Natural killer cell (primary cell): ENCODE measurements at regions not wholly inside any gene's neighbourhood (a gene's known extent, or its start where the extent isn't known, plus 50 kb on each side); places are given as distances from the start of the nearest gene placed in this dataset.

ENCODE experiments used
- ATAC-seq, 3 donors: fragments of 150-1000 bp in 2 of 3; fragments of 200-7000 bp in 1 of 3; cut with Tn5 transposase; 1 replicate in 1 of 3; 2 replicates in 2 of 3; pipeline ENCODE4 v1.10.0; 2021; ENCODE audit warnings: mild to moderate bottlenecking in 2 of 3, moderate library complexity in 2 of 3
- DNase-seq, 2 donors: peaks; one replicate each; pipeline versions ENCODE4 v3.0.0 to v3.0.0-alpha.2; 2013 to 2021; ENCODE audit warnings: mixed read lengths in 1 of 2
- H3K27ac ChIP-seq: one replicate; pipeline ENCODE4 v1.5.1; 2013; ENCODE audit warnings: mild to moderate bottlenecking, low read length
- H3K27me3 ChIP-seq: one replicate; pipeline ENCODE4 v1.6.1; 2013; ENCODE audit warnings: low read length; ENCODE audit not compliant: control insufficient read depth, insufficient read depth
- H3K36me3 ChIP-seq: one replicate; pipeline ENCODE4 v1.6.1; 2013; ENCODE audit warnings: low read length; ENCODE audit not compliant: control insufficient read depth, insufficient read depth
- H3K4me1 ChIP-seq: one replicate; pipeline ENCODE4 v1.6.1; 2013; ENCODE audit warnings: low read length; ENCODE audit not compliant: control insufficient read depth, insufficient read depth
- H3K4me3 ChIP-seq: one replicate; pipeline ENCODE4 v1.5.1; 2013; ENCODE audit warnings: low read length
- H3K9me3 ChIP-seq: one replicate; pipeline ENCODE4 v1.6.1; 2013; ENCODE audit warnings: low read length; ENCODE audit not compliant: control insufficient read depth, insufficient read depth
- H3K27ac Mint-ChIP-seq, 2 donors: one replicate each; pipeline ENCODE4 v1.8.0; 2022; ENCODE audit warnings: mild to moderate bottlenecking in 2 of 2, mixed read lengths in 2 of 2, moderate library complexity in 1 of 2
- H3K27me3 Mint-ChIP-seq, 2 donors: one replicate each; pipeline ENCODE4 v1.8.0; 2022; ENCODE audit warnings: low read depth in 2 of 2, mixed read lengths in 2 of 2
- H3K36me3 Mint-ChIP-seq: one replicate; pipeline ENCODE4 v1.8.0; 2022; ENCODE audit warnings: mixed read lengths
- H3K4me1 Mint-ChIP-seq, 2 donors: one replicate each; pipeline ENCODE4 v1.8.0; 2022; ENCODE audit warnings: mixed read lengths in 2 of 2
- H3K4me3 Mint-ChIP-seq: one replicate; pipeline ENCODE4 v1.8.0; 2022; ENCODE audit warnings: mild to moderate bottlenecking, moderate library complexity, mixed read lengths
- H3K9me3 Mint-ChIP-seq, 2 donors: one replicate each; pipeline ENCODE4 v1.8.0; 2022; ENCODE audit warnings: mixed read lengths in 2 of 2
- WGBS: methylation state at CpG from one replicate; pipeline ENCODE4 v1.1.7; 2013; ENCODE audit warnings: missing lambda C conversion rate; ENCODE audit not compliant: insufficient coverage; 5-methylcytosine and 5-hydroxymethylcytosine counted together
- intact Hi-C: fragments of 100-400 bp; cut with micrococcal nuclease; formaldehyde crosslinking; loops from one replicate; pipeline ENCODE4 v1.14.2; 2022
- TF ChIP-seq, protein P1 (sequence below): fragments of 200-600 bp; IDR thresholded peaks from one replicate; pipeline ENCODE4 v1.8.0; 2022; ENCODE audit warnings: antibody characterized with exemption

DNA sequence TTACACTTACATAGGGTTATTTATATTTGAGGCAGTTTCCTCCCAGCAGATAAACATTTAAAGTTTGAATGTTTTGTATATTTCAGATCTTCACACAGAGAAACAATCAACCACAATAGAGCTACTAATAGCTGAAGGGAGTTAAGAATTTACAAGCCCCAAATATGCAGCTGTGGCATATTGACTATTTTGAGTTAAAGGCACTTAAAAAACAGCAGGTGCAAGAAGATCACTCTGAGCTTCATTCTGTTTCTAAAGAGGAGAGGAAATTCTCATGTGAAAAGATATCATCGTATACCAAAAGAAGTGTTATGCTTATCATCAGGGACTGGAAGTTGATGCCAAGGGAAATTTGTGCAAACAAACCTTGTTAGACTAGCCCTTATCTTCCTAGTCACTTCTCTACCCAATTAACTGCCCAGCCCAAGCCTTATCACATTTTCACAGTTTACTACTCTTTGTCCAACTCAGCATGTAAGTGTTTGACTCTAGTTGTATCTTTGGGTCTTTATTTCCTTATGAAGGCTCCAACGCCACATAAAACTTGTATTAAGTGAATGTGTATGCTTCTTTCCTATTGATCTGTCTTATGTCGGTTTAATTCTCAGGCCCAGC, 66.3 kb upstream of the COG2 start:
- DNase-seq (no peak), ATAC-seq (no peak)
- Mint-ChIP-seq H3K4me1 (no peaks in the 10 kb centered on the region), H3K36me3 (no peaks in the 10 kb centered on the region), H3K9me3 (peaks cover 0 to 2% of the 10 kb centered on the region in 2 donors), H3K27me3 (peaks cover 0 to 16% of the 10 kb centered on the region in 2 donors), H3K4me3 (no peak overlapping the region), H3K27ac (no peak overlapping the region)
- Histone ChIP-seq H3K27ac (no peak overlapping the region), H3K36me3 (no peaks in the 10 kb centered on the region), H3K9me3 (no peaks in the 10 kb centered on the region), H3K4me3 (no peak overlapping the region), H3K27me3 (no peaks in the 10 kb centered on the region), H3K4me1 (no peaks in the 10 kb centered on the region)
- intact Hi-C loops = no loop called here
- 85% methylated on average over 2 of the region's 3 CpGs for WGBS
- TF ChIP-seq, protein P1, sequence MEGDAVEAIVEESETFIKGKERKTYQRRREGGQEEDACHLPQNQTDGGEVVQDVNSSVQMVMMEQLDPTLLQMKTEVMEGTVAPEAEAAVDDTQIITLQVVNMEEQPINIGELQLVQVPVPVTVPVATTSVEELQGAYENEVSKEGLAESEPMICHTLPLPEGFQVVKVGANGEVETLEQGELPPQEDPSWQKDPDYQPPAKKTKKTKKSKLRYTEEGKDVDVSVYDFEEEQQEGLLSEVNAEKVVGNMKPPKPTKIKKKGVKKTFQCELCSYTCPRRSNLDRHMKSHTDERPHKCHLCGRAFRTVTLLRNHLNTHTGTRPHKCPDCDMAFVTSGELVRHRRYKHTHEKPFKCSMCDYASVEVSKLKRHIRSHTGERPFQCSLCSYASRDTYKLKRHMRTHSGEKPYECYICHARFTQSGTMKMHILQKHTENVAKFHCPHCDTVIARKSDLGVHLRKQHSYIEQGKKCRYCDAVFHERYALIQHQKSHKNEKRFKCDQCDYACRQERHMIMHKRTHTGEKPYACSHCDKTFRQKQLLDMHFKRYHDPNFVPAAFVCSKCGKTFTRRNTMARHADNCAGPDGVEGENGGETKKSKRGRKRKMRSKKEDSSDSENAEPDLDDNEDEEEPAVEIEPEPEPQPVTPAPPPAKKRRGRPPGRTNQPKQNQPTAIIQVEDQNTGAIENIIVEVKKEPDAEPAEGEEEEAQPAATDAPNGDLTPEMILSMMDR = no peak

DNA sequence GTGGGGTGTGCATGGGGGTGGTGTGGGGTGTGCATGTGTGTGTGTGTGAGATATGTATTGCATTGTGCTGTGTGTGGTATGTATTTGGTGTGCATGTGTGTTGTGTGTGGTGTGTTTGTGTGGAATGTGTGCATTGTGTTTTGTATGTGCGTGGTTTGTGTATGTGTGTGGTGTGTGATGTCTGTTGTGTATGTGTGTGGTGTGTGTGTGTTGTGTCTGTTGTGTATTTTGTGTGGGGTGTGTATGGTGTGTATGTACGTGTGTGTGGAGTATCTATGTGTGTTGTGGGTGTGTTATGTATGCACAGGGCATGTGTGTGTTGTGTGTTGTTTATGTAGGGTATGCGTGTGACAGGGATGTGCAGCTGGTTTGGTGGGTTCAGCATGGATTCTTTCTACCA, 67.8 kb upstream of the COG2 start:
- WGBS = 86% methylated on average over 2 of the region's 3 CpGs
- Histone ChIP-seq H3K9me3 (no peaks in the 10 kb centered on the region), H3K27ac (no peak overlapping the region), H3K4me1 (no peaks in the 10 kb centered on the region), H3K27me3 (no peaks in the 10 kb centered on the region), H3K36me3 (no peaks in the 10 kb centered on the region), H3K4me3 (no peak overlapping the region)
- H3K27me3 Mint-ChIP-seq = peaks cover 8 to 12% of the 10 kb centered on the region in 2 donors
- no peak overlapping the region for H3K4me3 Mint-ChIP-seq
- no peak overlapping the region for H3K27ac Mint-ChIP-seq
- H3K36me3 Mint-ChIP-seq = no peaks in the 10 kb centered on the region
- intact Hi-C loops = no loop called here
- TF ChIP-seq, protein P1 = no peak
- peaks cover 0 to 2% of the 10 kb centered on the region in 2 donors for H3K9me3 Mint-ChIP-seq
- no peaks in the 10 kb centered on the region for H3K4me1 Mint-ChIP-seq
- ATAC-seq (no peak), DNase-seq (no peak)

DNA sequence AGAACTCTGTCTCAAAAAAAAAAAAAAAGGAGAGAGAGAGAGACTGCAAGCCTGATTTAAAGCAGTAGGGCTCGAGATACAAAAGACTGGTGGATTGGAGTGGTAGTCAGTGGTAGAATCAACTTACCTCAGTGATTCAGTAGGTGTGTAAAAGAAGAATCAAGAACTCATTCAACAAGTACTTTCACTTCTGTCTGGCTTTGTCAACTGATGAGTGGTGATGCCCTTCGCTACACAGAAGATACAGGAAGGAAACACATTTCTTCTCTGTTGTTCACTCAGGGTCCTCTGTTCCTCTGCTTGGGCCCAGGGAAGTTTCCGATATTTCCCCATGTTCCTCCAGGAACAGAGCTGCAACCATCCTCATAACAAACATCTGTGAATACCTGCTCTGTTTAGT, 68.6 kb upstream of the COG2 start:
- Mint-ChIP-seq H3K9me3 (peaks cover 0 to 2% of the 10 kb centered on the region in 2 donors), H3K27ac (no peak overlapping the region), H3K4me3 (no peak overlapping the region), H3K4me1 (no peaks in the 10 kb centered on the region), H3K36me3 (no peaks in the 10 kb centered on the region), H3K27me3 (peaks cover 10 to 14% of the 10 kb centered on the region in 2 donors)
- H3K4me1 ChIP-seq = no peaks in the 10 kb centered on the region
- intact Hi-C loops = no loop called here
- H3K27ac ChIP-seq = no peak overlapping the region
- no peak overlapping the region for H3K4me3 ChIP-seq
- WGBS = 75% methylated on average over 3 of the region's 3 CpGs
- no peaks in the 10 kb centered on the region for H3K36me3 ChIP-seq
- TF ChIP-seq, protein P1 = no peak
- no peaks in the 10 kb centered on the region for H3K9me3 ChIP-seq
- H3K27me3 ChIP-seq = no peaks in the 10 kb centered on the region
- no peak for DNase-seq
- no peak for ATAC-seq
